BE2C (cell line): ENCODE measurements at regions not wholly inside any gene's neighbourhood (a gene's known extent, or its start where the extent isn't known, plus 50 kb on each side); places are given as distances from the start of the nearest gene placed in this dataset.

Experiments used
- DNase-seq: peaks from one replicate; pipeline ENCODE4 v3.0.0-alpha.2; 2020
- H3K27me3 ChIP-seq: fragments of 250-450 bp; sonication (Bioruptor Pico); 2 replicates; pipeline ENCODE4 v1.5.1; 2020; ENCODE audit warnings: mild to moderate bottlenecking
- H3K36me3 ChIP-seq: fragments of 250-450 bp; sonication (Bioruptor Pico); 2 replicates; pipeline ENCODE4 v1.5.1; 2020; ENCODE audit warnings: mild to moderate bottlenecking
- H3K4me1 ChIP-seq: fragments of 250-450 bp; sonication (Bioruptor Pico); 2 replicates; pipeline ENCODE4 v1.5.1; 2020
- H3K4me3 ChIP-seq: 2 replicates; pipeline ENCODE4 v1.5.1; 2011; ENCODE audit warnings: low read depth, low read length
- H3K9me3 ChIP-seq: fragments of 250-450 bp; sonication (Bioruptor Pico); 2 replicates; pipeline ENCODE4 v1.5.1; 2020
- CTCF ChIP-seq: IDR thresholded peaks from 2 replicates; pipeline ENCODE4 v1.5.1; 2012; ENCODE audit warnings: mild to moderate bottlenecking, low read depth, low read length

- no peak for DNase-seq
Measured at GRCh38 chr20:52892023-52892422, 80.1 kb upstream of the TSHZ2 start.

GRCh38 chr20:52890130-52890529 lies 82.0 kb upstream of the TSHZ2 start:
- DNase-seq, result no peak
- Histone ChIP-seq H3K27me3 (no peaks in the 10 kb centered on the region), H3K4me3 (no peak overlapping the region), H3K4me1 (peaks cover 7% of the 10 kb centered on the region), H3K36me3 (no peaks in the 10 kb centered on the region), H3K9me3 (no peaks in the 10 kb centered on the region)
- TF ChIP-seq CTCF, result no peak

More at GRCh38 chr20:52892023-52892422, 80.1 kb upstream of the TSHZ2 start:
- Histone ChIP-seq H3K9me3 (no peaks in the 10 kb centered on the region), H3K4me1 (peaks cover 18% of the 10 kb centered on the region), H3K4me3 (no peak overlapping the region), H3K36me3 (no peaks in the 10 kb centered on the region), H3K27me3 (no peaks in the 10 kb centered on the region)
- TF ChIP-seq CTCF, result no peak

- no peaks in the 10 kb centered on the region for H3K9me3 ChIP-seq
- no peak for DNase-seq
- no peaks in the 10 kb centered on the region for H3K36me3 ChIP-seq
- no peak for TF ChIP-seq CTCF
- no peaks in the 10 kb centered on the region for H3K27me3 ChIP-seq
- H3K4me3 ChIP-seq, result no peak overlapping the region
- H3K4me1 ChIP-seq, result peaks cover 1% of the 10 kb centered on the region; the same call in 1 of the 2 replicates
Measured at GRCh38 chr20:52889225-52889624, 82.9 kb upstream of the TSHZ2 start.

- H3K36me3 ChIP-seq, result no peaks in the 10 kb centered on the region
- no peaks in the 10 kb centered on the region for H3K27me3 ChIP-seq
- H3K4me3 ChIP-seq, result no peak overlapping the region
- TF ChIP-seq CTCF, result no peak
- no peaks in the 10 kb centered on the region for H3K4me1 ChIP-seq
- no peak for DNase-seq
- H3K9me3 ChIP-seq, result no peaks in the 10 kb centered on the region
Measured at GRCh38 chr20:52888096-52888495, 84.1 kb upstream of the TSHZ2 start.

- Histone ChIP-seq H3K36me3 (no peaks in the 10 kb centered on the region), H3K9me3 (no peaks in the 10 kb centered on the region), H3K4me3 (no peak overlapping the region), H3K4me1 (no peaks in the 10 kb centered on the region), H3K27me3 (no peaks in the 10 kb centered on the region)
- no peak for TF ChIP-seq CTCF
- no peak for DNase-seq
Measured at GRCh38 chr20:52880997-52881396, 91.2 kb upstream of the TSHZ2 start.

- no peaks in the 10 kb centered on the region for H3K4me1 ChIP-seq
- no peak for DNase-seq
- no peak overlapping the region for H3K4me3 ChIP-seq
- no peaks in the 10 kb centered on the region for H3K9me3 ChIP-seq
- TF ChIP-seq CTCF, result no peak
- no peaks in the 10 kb centered on the region for H3K36me3 ChIP-seq
- no peaks in the 10 kb centered on the region for H3K27me3 ChIP-seq
Measured at GRCh38 chr20:52880259-52880658, 91.9 kb upstream of the TSHZ2 start.
